IMR-90 (cell line): ENCODE measurements at regions not wholly inside any gene's neighbourhood (a gene's known extent, or its start where the extent isn't known, plus 50 kb on each side); places are given as distances from the start of the nearest gene placed in this dataset.

Source experiments
- ATAC-seq: fragments of 200-7000 bp; cut with Tn5 transposase; 2 replicates; pipeline ENCODE4 v1.9.1; 2020; ENCODE audit warnings: low read depth, mild to moderate bottlenecking, moderate library complexity
- BruUV-seq: library from RNA; stranded (reverse); fragments of 400-500 nt; replicated peaks from 2 replicates; lab custom pipeline; 2021; lab: Mats Ljungman, UMichigan
- CTCF ChIA-PET: fragments of 300-600 bp; formaldehyde crosslinking; extraction: SDS; loops from one replicate; lab custom pipeline; 2021; ENCODE audit warnings: antibody characterized with exemption; lab: Yijun Ruan, JAX
- POLR2A ChIA-PET: fragments of 300-600 bp; sonication (Branson Sonifier 250); formaldehyde crosslinking; loops from one replicate; lab custom pipeline; 2022; ENCODE audit warnings: antibody characterized with exemption; ENCODE audit not compliant: unreplicated experiment; lab: Charles Lee
- DNase-seq: peaks from one replicate; pipeline ENCODE4 v3.0.0; 2013
- H2AFZ ChIP-seq: replicated peaks from 2 replicates; pipeline ENCODE3; 2013; ENCODE audit warnings: low read length, mild to moderate bottlenecking; ENCODE audit not compliant: poor library complexity
- H2AK5ac ChIP-seq: 2 replicates; pipeline ENCODE4 v1.6.1; 2013; ENCODE audit warnings: low read depth, low read length, inconsistent platforms
- H2AK9ac ChIP-seq: replicated peaks from 2 replicates; pipeline ENCODE3; 2013; ENCODE audit warnings: mild to moderate bottlenecking, low read depth, low read length, moderate library complexity; ENCODE audit not compliant: poor library complexity
- H2BK120ac ChIP-seq: 2 replicates; pipeline ENCODE4 v1.6.1; 2013; ENCODE audit warnings: low read depth, low read length, inconsistent platforms
- H2BK15ac ChIP-seq: 3 replicates; pipeline ENCODE4 v1.6.1; 2013; ENCODE audit warnings: low read depth, low read length, inconsistent platforms
- H2BK20ac ChIP-seq: 2 replicates; pipeline ENCODE4 v1.6.1; 2013; ENCODE audit warnings: low read depth, mild to moderate bottlenecking, inconsistent platforms, low read length, moderate library complexity
- H2BK5ac ChIP-seq: 2 replicates; pipeline ENCODE4 v1.6.1; 2013; ENCODE audit warnings: mild to moderate bottlenecking, low read depth, low read length, inconsistent platforms; ENCODE audit not compliant: poor library complexity, severe bottlenecking
- H3K14ac ChIP-seq: replicated peaks from 2 replicates; pipeline ENCODE4 v1.6.1; 2013; ENCODE audit warnings: low read depth, low read length, inconsistent platforms
- H3K18ac ChIP-seq: 2 replicates; pipeline ENCODE4 v1.6.1; 2013; ENCODE audit warnings: low read depth, low read length, control low read depth
- H3K23ac ChIP-seq: 2 replicates; pipeline ENCODE4 v1.6.1; 2013; ENCODE audit warnings: low read depth, low read length, inconsistent platforms
- H3K27ac ChIP-seq: 2 replicates; pipeline ENCODE4 v1.5.1; 2013; ENCODE audit warnings: mild to moderate bottlenecking, control low read depth, low read length; ENCODE audit not compliant: insufficient read depth
- H3K27me3 ChIP-seq: 2 replicates; pipeline ENCODE4 v1.6.1; 2013; ENCODE audit warnings: low read length; ENCODE audit not compliant: control insufficient read depth, insufficient read depth
- H3K36me3 ChIP-seq: 2 replicates; pipeline ENCODE4 v1.6.1; 2013; ENCODE audit warnings: low read length, mixed read lengths; ENCODE audit not compliant: control insufficient read depth, insufficient read depth
- H3K4ac ChIP-seq: 2 replicates; pipeline ENCODE4 v1.6.1; 2013; ENCODE audit warnings: low read depth, low read length, inconsistent platforms
- H3K4me1 ChIP-seq: 2 replicates; pipeline ENCODE4 v1.6.1; 2013; ENCODE audit warnings: low read length, mixed read lengths; ENCODE audit not compliant: control insufficient read depth, insufficient read depth
- H3K4me2 ChIP-seq: 2 replicates; pipeline ENCODE4 v1.6.1; 2013; ENCODE audit warnings: low read depth, mild to moderate bottlenecking, control low read depth, low read length, moderate library complexity
- H3K4me3 ChIP-seq: 2 replicates; pipeline ENCODE4 v1.5.1; 2013; ENCODE audit warnings: low read depth, mild to moderate bottlenecking, control low read depth, low read length, moderate library complexity; ENCODE audit not compliant: insufficient read depth
- H3K56ac ChIP-seq: 2 replicates; pipeline ENCODE4 v1.6.1; 2013; ENCODE audit warnings: low read length, inconsistent platforms; ENCODE audit not compliant: insufficient read depth; ENCODE audit errors: extremely low read depth
- H3K79me1 ChIP-seq, 2 experiments: 2 replicates each; pipeline ENCODE4 v1.6.1; 2013; ENCODE audit warnings: low read length in 2 of 2, inconsistent platforms in 1 of 2, low read depth in 1 of 2
- H3K9ac ChIP-seq: 2 replicates; pipeline ENCODE4 v1.6.1; 2013; ENCODE audit warnings: low read depth, low read length, control low read depth
- H3K9me1 ChIP-seq: 2 replicates; pipeline ENCODE4 v1.6.1; 2013; ENCODE audit warnings: low read length, inconsistent platforms; ENCODE audit not compliant: insufficient read depth
- H3K9me3 ChIP-seq: 2 replicates; pipeline ENCODE4 v1.6.1; 2013; ENCODE audit warnings: low read length; ENCODE audit not compliant: control insufficient read depth, insufficient read depth
- H4K20me1 ChIP-seq: 2 replicates; pipeline ENCODE4 v1.6.1; 2013; ENCODE audit warnings: low read length, inconsistent platforms; ENCODE audit not compliant: insufficient read depth
- H4K5ac ChIP-seq: 2 replicates; pipeline ENCODE4 v1.6.1; 2013; ENCODE audit warnings: mild to moderate bottlenecking, low read depth, low read length, control low read depth
- H4K8ac ChIP-seq, 2 experiments: 2 replicates each; pipeline ENCODE4 v1.6.1; 2013; ENCODE audit warnings: low read depth in 2 of 2, low read length in 2 of 2, control low read depth in 1 of 2, inconsistent platforms in 1 of 2
- H4K91ac ChIP-seq: 2 replicates; pipeline ENCODE4 v1.6.1; 2013; ENCODE audit warnings: low read depth, low read length, inconsistent platforms; ENCODE audit not compliant: insufficient read depth
- BHLHE40 ChIP-seq: fragments of 150-350 bp; IDR thresholded peaks from 2 replicates; pipeline ENCODE4 v1.6.1; 2016; ENCODE audit warnings: mild to moderate bottlenecking, low read depth, low read length
- CEBPB ChIP-seq: IDR thresholded peaks from 2 replicates; pipeline ENCODE4 v1.6.1; 2012; ENCODE audit warnings: low read depth, low read length, improper control_type of control experiment
- CHD1 ChIP-seq: IDR thresholded peaks from 2 replicates; pipeline ENCODE4 v1.6.1; 2012; ENCODE audit warnings: low read depth, low read length, improper control_type of control experiment
- CTCF ChIP-seq: conservative IDR thresholded peaks from 2 replicates; pipeline ENCODE4 v1.5.1; 2012; ENCODE audit warnings: mild to moderate bottlenecking, low read depth, low read length, improper control_type of control experiment
- ELK1 ChIP-seq: fragments of 150-350 bp; IDR thresholded peaks from 2 replicates; pipeline ENCODE4 v1.6.1; 2016; ENCODE audit warnings: low read depth, mild to moderate bottlenecking, low read length, moderate library complexity, borderline replicate concordance
- FOS ChIP-seq: fragments of 150-350 bp; IDR thresholded peaks from 2 replicates; pipeline ENCODE4 v1.6.1; 2016; ENCODE audit warnings: low read depth, low read length
- MAFK ChIP-seq: IDR thresholded peaks from 2 replicates; pipeline ENCODE4 v1.6.1; 2012; ENCODE audit warnings: low read depth, low read length, improper control_type of control experiment
- MAZ ChIP-seq: IDR thresholded peaks from 2 replicates; pipeline ENCODE4 v1.6.1; 2012; ENCODE audit warnings: low read depth, mild to moderate bottlenecking, low read length, improper control_type of control experiment, moderate library complexity, borderline replicate concordance
- MXI1 ChIP-seq: IDR thresholded peaks from 2 replicates; pipeline ENCODE4 v1.6.1; 2012; ENCODE audit warnings: low read depth, mild to moderate bottlenecking, low read length, moderate library complexity, borderline replicate concordance
- NFE2L2 ChIP-seq: fragments of 150-350 bp; IDR thresholded peaks from 2 replicates; pipeline ENCODE4 v1.6.1; 2016; ENCODE audit warnings: low read depth, mild to moderate bottlenecking, low read length
- RAD21 ChIP-seq: IDR thresholded peaks from 2 replicates; pipeline ENCODE4 v1.6.1; 2012; ENCODE audit warnings: low read length, improper control_type of control experiment
- RCOR1 ChIP-seq: IDR thresholded peaks from 2 replicates; pipeline ENCODE4 v1.6.1; 2012; ENCODE audit warnings: mild to moderate bottlenecking, low read length, improper control_type of control experiment; ENCODE audit not compliant: insufficient replicate concordance
- RFX5 ChIP-seq: IDR thresholded peaks from 2 replicates; pipeline ENCODE4 v1.8.0; 2012; ENCODE audit warnings: low read depth, mild to moderate bottlenecking, low read length, moderate library complexity
- SMC3 ChIP-seq: fragments of 150-350 bp; IDR thresholded peaks from 2 replicates; pipeline ENCODE4 v1.6.1; 2016; ENCODE audit warnings: low read depth, mild to moderate bottlenecking, antibody characterized with exemption, low read length, moderate library complexity
- USF2 ChIP-seq: fragments of 150-350 bp; IDR thresholded peaks from 2 replicates; pipeline ENCODE4 v1.6.1; 2017; ENCODE audit warnings: mild to moderate bottlenecking, antibody characterized with exemption, low read length, low read depth
- WGBS, 2 experiments: methylation state at CpG; one replicate each; pipeline versions ENCODE4 v1.1.5 to v1.1.7; 2013; ENCODE audit warnings: missing lambda C conversion rate in 2 of 2; ENCODE audit not compliant: insufficient read length in 1 of 2; ENCODE audit errors: extremely low coverage in 2 of 2; 5-methylcytosine and 5-hydroxymethylcytosine counted together
- dilution Hi-C: fragments of 300-500 bp; cut with HindIII; formaldehyde crosslinking; loops from one replicate; pipeline ENCODE4 v1.14.3; 2018; ENCODE audit warnings: low sequenced_read_pairs; ENCODE audit not compliant: unreplicated experiment
- in situ Hi-C: fragments of 300-500 bp; cut with MboI; formaldehyde crosslinking; loops from 3 replicates; pipeline ENCODE4 v1.14.3; 2019; ENCODE audit warnings: low sequenced_read_pairs, inconsistent platforms, mixed read lengths
- intact Hi-C: fragments of 100-400 bp; cut with micrococcal nuclease; formaldehyde crosslinking; loops from 2 replicates; pipeline ENCODE4 v1.10.0; 2022

GRCh38 chr6:140828856-140829255 is 1303.9 kb upstream of the GJE1 start:
- no peaks in the 10 kb centered on the region for H3K36me3 ChIP-seq
- ChIA-PET POLR2A (no interaction called here), CTCF (interaction anchor here (1.0 kb wide), 1 partner anchor 227 kb away, joined by 3 read pairs; no protein-coding TSS in a partner anchor)
- no peak overlapping the region for H3K56ac ChIP-seq
- H4K5ac ChIP-seq, result no peak overlapping the region
- no peak overlapping the region for H3K27ac ChIP-seq
- intact Hi-C loops, result loop anchor here (10.0 kb wide), 1 partner anchor 256 kb away; no protein-coding TSS in a partner anchor
- TF ChIP-seq BHLHE40, result no peak
- TF ChIP-seq RAD21, result no peak
- TF ChIP-seq ELK1, result no peak
- TF ChIP-seq CTCF, result no peak
- no peak for TF ChIP-seq CEBPB
- no peak for TF ChIP-seq MXI1
- TF ChIP-seq MAZ, result no peak
- TF ChIP-seq NFE2L2, result no peak
- TF ChIP-seq USF2, result no peak
- no peak for TF ChIP-seq MAFK
- TF ChIP-seq RFX5, result no peak
- TF ChIP-seq RCOR1, result no peak
- no peak for TF ChIP-seq CHD1
- TF ChIP-seq FOS, result no peak
- no peak for TF ChIP-seq SMC3
- no peak overlapping the region for H2BK120ac ChIP-seq
- H4K8ac ChIP-seq, result no peak overlapping the region
- no peaks in the 10 kb centered on the region for H3K9me3 ChIP-seq
- no peak overlapping the region for H2BK15ac ChIP-seq
- H3K23ac ChIP-seq, result no peak overlapping the region
- H4K20me1 ChIP-seq, result no peaks in the 10 kb centered on the region
- dilution Hi-C loops, result no loop called here
- no peak overlapping the region for H3K4me2 ChIP-seq
- no peak overlapping the region for H3K9ac ChIP-seq
- H3K27me3 ChIP-seq, result no peaks in the 10 kb centered on the region
- H3K4me1 ChIP-seq, result peaks cover 2% of the 10 kb centered on the region
- no peak overlapping the region for H2AFZ ChIP-seq
- no peak overlapping the region for H2AK9ac ChIP-seq
- no peak overlapping the region for H3K14ac ChIP-seq
- no TSS peak for BruUV-seq
- H2BK5ac ChIP-seq, result no peak overlapping the region
- H2BK20ac ChIP-seq, result no peak overlapping the region
- no peak overlapping the region for H2AK5ac ChIP-seq
- no peak overlapping the region for H3K4me3 ChIP-seq
- in situ Hi-C loops, result no loop called here
- H4K91ac ChIP-seq, result no peak overlapping the region
- H3K79me1 ChIP-seq, result no peaks in the 10 kb centered on the region
- DNase-seq, result no peak
- no peak for ATAC-seq
- H3K18ac ChIP-seq, result no peak overlapping the region
- H3K4ac ChIP-seq, result no peak overlapping the region
- H3K9me1 ChIP-seq, result no peaks in the 10 kb centered on the region
- 80% methylated on average over 1 of the region's 7 CpGs; no CpG with 5 or more reads in 1 of the 2 experiments for WGBS, 2 experiments
